GM21526 (cell line): ENCODE measurements at regions not wholly inside any gene's neighbourhood (a gene's known extent, or its start where the extent isn't known, plus 50 kb on each side); places are given as distances from the start of the nearest gene placed in this dataset.

ENCODE experiments used
- ATAC-seq: cut with Tn5 transposase; IDR thresholded peaks from one replicate; pipeline ENCODE4 v1.9.1; 2021; ENCODE audit warnings: moderate library complexity; ENCODE audit not compliant: unreplicated experiment, low FRiP score

GRCh38 chr9:88784960-88785359, 206.3 kb upstream of the S1PR3 start:
- ATAC-seq, result no peak

- ATAC-seq, result no peak
These were observed 204.8 kb upstream of the S1PR3 start for GRCh38 chr9:88786291-88787079.

- ATAC-seq, result no peak
These were observed 201.5 kb upstream of the S1PR3 start for GRCh38 chr9:88789785-88790184.

GRCh38 chr9:88791105-88791805, 200.0 kb upstream of the S1PR3 start:
- ATAC-seq, result no peak

GRCh38 chr9:88792502-88792901, 198.8 kb upstream of the S1PR3 start:
- no peak for ATAC-seq

- ATAC-seq, result no peak
These were observed 197.2 kb upstream of the S1PR3 start for GRCh38 chr9:88794100-88794499.

GRCh38 chr9:88796947-88797346, 194.3 kb upstream of the S1PR3 start:
- ATAC-seq, result no peak

GRCh38 chr9:88798476-88798875, 192.8 kb upstream of the S1PR3 start:
- no peak for ATAC-seq

GRCh38 chr9:88799541-88800328, 191.5 kb upstream of the S1PR3 start:
- no peak for ATAC-seq

GRCh38 chr9:88800329-88800682, 191.0 kb upstream of the S1PR3 start:
- ATAC-seq, result no peak

GRCh38 chr9:88801214-88801796, 190.0 kb upstream of the S1PR3 start:
- ATAC-seq, result no peak

- ATAC-seq, result no peak
These were observed 188.7 kb upstream of the S1PR3 start for GRCh38 chr9:88802533-88802932.

- no peak for ATAC-seq
These were observed 187.6 kb upstream of the S1PR3 start for GRCh38 chr9:88803546-88804253.

- ATAC-seq, result no peak
These were observed 187.0 kb upstream of the S1PR3 start for GRCh38 chr9:88804254-88804596.

- no peak for ATAC-seq
These were observed 185.9 kb upstream of the S1PR3 start for GRCh38 chr9:88805217-88805943.

GRCh38 chr9:88807426-88807825, 183.8 kb upstream of the S1PR3 start:
- ATAC-seq, result no peak

GRCh38 chr9:88808019-88808656, 183.1 kb upstream of the S1PR3 start:
- ATAC-seq, result no peak

- ATAC-seq, result no peak
These were observed 182.4 kb upstream of the S1PR3 start for GRCh38 chr9:88808761-88809354.
